GM21825 (cell line): ENCODE measurements at regions not wholly inside any gene's neighbourhood (a gene's known extent, or its start where the extent isn't known, plus 50 kb on each side); places are given as distances from the start of the nearest gene placed in this dataset.
"Not testable (repeated sequence)": the region's sequence is repeated elsewhere in the genome, so short reads cannot be mapped to it uniquely, and the experiment has no call there.

Experiments
- ATAC-seq: cut with Tn5 transposase; IDR thresholded peaks from one replicate; pipeline ENCODE4 v1.9.1; 2021; ENCODE audit warnings: mild to moderate bottlenecking, moderate library complexity; ENCODE audit not compliant: unreplicated experiment

- no peak for ATAC-seq
Measured at GRCh38 chr6:78770765-78771164, 96.6 kb upstream of the IRAK1BP1 start.

- ATAC-seq: no peak
Measured at GRCh38 chr6:78771586-78771985, 95.8 kb upstream of the IRAK1BP1 start.

- no peak for ATAC-seq
Measured at GRCh38 chr6:78781001-78781400, 86.3 kb upstream of the IRAK1BP1 start.

- not testable (repeated sequence) for ATAC-seq
Measured at GRCh38 chr6:78783366-78783765, 84.0 kb upstream of the IRAK1BP1 start.

- no peak for ATAC-seq
Measured at GRCh38 chr6:78797270-78797669, 70.1 kb upstream of the IRAK1BP1 start.

GRCh38 chr6:78799682-78800081 lies 67.7 kb upstream of the IRAK1BP1 start:
- ATAC-seq: no peak

- ATAC-seq: not testable (repeated sequence)
Measured at GRCh38 chr6:78806792-78807191, 60.6 kb upstream of the IRAK1BP1 start.

GRCh38 chr6:78807655-78808355 lies 59.5 kb upstream of the IRAK1BP1 start:
- not testable (repeated sequence) for ATAC-seq

GRCh38 chr6:78808356-78808891 lies 58.9 kb upstream of the IRAK1BP1 start:
- no peak for ATAC-seq

GRCh38 chr6:78808933-78809332 lies 58.4 kb upstream of the IRAK1BP1 start:
- no peak for ATAC-seq

- no peak for ATAC-seq
Measured at GRCh38 chr6:78810146-78810545, 57.2 kb upstream of the IRAK1BP1 start.

GRCh38 chr6:78810698-78811097 lies 56.7 kb upstream of the IRAK1BP1 start:
- ATAC-seq: no peak
